HEK293 (cell line): ENCODE measurements at regions not wholly inside any gene's neighbourhood (a gene's known extent, or its start where the extent isn't known, plus 50 kb on each side); places are given as distances from the start of the nearest gene placed in this dataset.

ENCODE experiments used
- GFI1B ChIP-seq: fragments of 450-650 bp; formaldehyde crosslinking; IDR thresholded peaks from 2 replicates; pipeline ENCODE4 v1.5.1; 2016; ENCODE audit warnings: missing biosample characterization, missing genetic modification characterization
- GLI4 ChIP-seq: fragments of 450-650 bp; formaldehyde crosslinking; IDR thresholded peaks from 2 replicates; pipeline ENCODE4 v1.5.1; 2016; ENCODE audit warnings: missing biosample characterization, missing genetic modification characterization
- KLF16 ChIP-seq: fragments of 450-650 bp; formaldehyde crosslinking; IDR thresholded peaks from 2 replicates; pipeline ENCODE4 v1.5.1; 2017; ENCODE audit warnings: missing biosample characterization, missing genetic modification characterization
- RBAK ChIP-seq: fragments of 450-650 bp; formaldehyde crosslinking; IDR thresholded peaks from 2 replicates; pipeline ENCODE4 v1.5.1; 2016; ENCODE audit warnings: missing biosample characterization, missing genetic modification characterization
- REPIN1 ChIP-seq: fragments of 450-650 bp; formaldehyde crosslinking; IDR thresholded peaks from 2 replicates; pipeline ENCODE4 v1.5.1; 2017; ENCODE audit warnings: missing biosample characterization, missing genetic modification characterization, low read depth
- SCRT2 ChIP-seq: fragments of 450-650 bp; formaldehyde crosslinking; IDR thresholded peaks from 2 replicates; pipeline ENCODE4 v1.5.1; 2016; ENCODE audit warnings: missing biosample characterization, missing genetic modification characterization
- ZBTB17 ChIP-seq: fragments of 450-650 bp; formaldehyde crosslinking; IDR thresholded peaks from 2 replicates; pipeline ENCODE4 v1.5.1; 2016; ENCODE audit warnings: missing biosample characterization, missing genetic modification characterization
- ZNF155 ChIP-seq: fragments of 450-650 bp; formaldehyde crosslinking; IDR thresholded peaks from 2 replicates; pipeline ENCODE4 v1.5.1; 2016; ENCODE audit warnings: missing biosample characterization, missing genetic modification characterization
- ZNF157 ChIP-seq: fragments of 450-650 bp; formaldehyde crosslinking; IDR thresholded peaks from 2 replicates; pipeline ENCODE4 v1.5.1; 2016; ENCODE audit warnings: missing biosample characterization, missing genetic modification characterization
- ZNF174 ChIP-seq: fragments of 450-650 bp; formaldehyde crosslinking; IDR thresholded peaks from 2 replicates; pipeline ENCODE4 v1.5.0; 2017; ENCODE audit warnings: missing biosample characterization, mild to moderate bottlenecking, missing genetic modification characterization
- ZNF239 ChIP-seq: fragments of 450-650 bp; formaldehyde crosslinking; IDR thresholded peaks from 2 replicates; pipeline ENCODE4 v1.5.1; 2016; ENCODE audit warnings: missing biosample characterization, missing genetic modification characterization
- ZNF24 ChIP-seq: fragments of 450-650 bp; formaldehyde crosslinking; IDR thresholded peaks from 2 replicates; pipeline ENCODE4 v1.5.1; 2016; ENCODE audit warnings: missing biosample characterization, missing genetic modification characterization
- ZNF274 ChIP-seq, 2 experiments: fragments of 200-500 bp in 1 of 2; fragments of 450-650 bp in 1 of 2; sonication (Bioruptor generic) in 1 of 2; formaldehyde crosslinking in 1 of 2; IDR thresholded peaks; 2 replicates each; pipeline versions ENCODE4 v1.5.1 to v1.6.1; 2014 to 2016; ENCODE audit warnings: borderline replicate concordance in 1 of 2, inconsistent platforms in 1 of 2, low read length in 1 of 2, missing biosample characterization in 1 of 2, missing genetic modification characterization in 1 of 2
- ZNF324 ChIP-seq: fragments of 450-650 bp; formaldehyde crosslinking; IDR thresholded peaks from 2 replicates; pipeline ENCODE4 v1.5.1; 2016; ENCODE audit warnings: missing biosample characterization, missing genetic modification characterization
- ZNF341 ChIP-seq: fragments of 450-650 bp; formaldehyde crosslinking; IDR thresholded peaks from 2 replicates; pipeline ENCODE4; 2016; ENCODE audit warnings: low read depth, missing biosample characterization, missing genetic modification characterization
- ZNF350 ChIP-seq: fragments of 450-650 bp; formaldehyde crosslinking; IDR thresholded peaks from 2 replicates; pipeline ENCODE4 v1.5.0; 2017; ENCODE audit warnings: missing biosample characterization, mild to moderate bottlenecking, missing genetic modification characterization
- ZNF423 ChIP-seq: fragments of 450-650 bp; formaldehyde crosslinking; IDR thresholded peaks from 2 replicates; pipeline ENCODE4 v1.5.1; 2016; ENCODE audit warnings: missing biosample characterization, missing genetic modification characterization
- ZNF433 ChIP-seq: fragments of 450-650 bp; formaldehyde crosslinking; IDR thresholded peaks from 2 replicates; pipeline ENCODE4 v1.5.1; 2016; ENCODE audit warnings: missing biosample characterization, missing genetic modification characterization, low read depth
- ZNF48 ChIP-seq: fragments of 450-650 bp; formaldehyde crosslinking; IDR thresholded peaks from 2 replicates; pipeline ENCODE4 v1.5.1; 2016; ENCODE audit warnings: missing biosample characterization, missing genetic modification characterization
- ZNF514 ChIP-seq: fragments of 450-650 bp; formaldehyde crosslinking; IDR thresholded peaks from 2 replicates; pipeline ENCODE4 v1.5.1; 2016; ENCODE audit warnings: missing biosample characterization, missing genetic modification characterization
- ZNF530 ChIP-seq: fragments of 450-650 bp; formaldehyde crosslinking; IDR thresholded peaks from 2 replicates; pipeline ENCODE4 v1.5.1; 2016; ENCODE audit warnings: low read depth, missing biosample characterization, missing genetic modification characterization
- ZNF548 ChIP-seq: fragments of 450-650 bp; formaldehyde crosslinking; IDR thresholded peaks from 2 replicates; pipeline ENCODE4 v1.5.1; 2016; ENCODE audit warnings: missing biosample characterization, missing genetic modification characterization
- ZNF558 ChIP-seq: fragments of 450-650 bp; formaldehyde crosslinking; IDR thresholded peaks from 2 replicates; pipeline ENCODE4 v1.5.1; 2016; ENCODE audit warnings: missing biosample characterization, missing genetic modification characterization
- ZNF561 ChIP-seq: fragments of 450-650 bp; IDR thresholded peaks from 2 replicates; pipeline ENCODE4 v1.5.1; 2018; ENCODE audit warnings: missing biosample characterization, missing genetic modification characterization, borderline replicate concordance
- ZNF610 ChIP-seq: fragments of 450-650 bp; formaldehyde crosslinking; IDR thresholded peaks from 2 replicates; pipeline ENCODE4 v1.5.1; 2016; ENCODE audit warnings: missing biosample characterization, missing genetic modification characterization, borderline replicate concordance
- ZNF658 ChIP-seq: fragments of 450-650 bp; formaldehyde crosslinking; IDR thresholded peaks from 2 replicates; pipeline ENCODE4; 2016; ENCODE audit warnings: missing biosample characterization, missing genetic modification characterization
- ZNF707 ChIP-seq: fragments of 450-650 bp; formaldehyde crosslinking; IDR thresholded peaks from 2 replicates; pipeline ENCODE4 v1.5.1; 2016; ENCODE audit warnings: missing biosample characterization, missing genetic modification characterization
- ZNF747 ChIP-seq: fragments of 450-650 bp; formaldehyde crosslinking; IDR thresholded peaks from 2 replicates; pipeline ENCODE4 v1.5.1; 2016; ENCODE audit warnings: missing biosample characterization, missing genetic modification characterization
- ZNF768 ChIP-seq: fragments of 450-650 bp; formaldehyde crosslinking; IDR thresholded peaks from 2 replicates; pipeline ENCODE4 v1.5.1; 2018; ENCODE audit warnings: missing biosample characterization, mild to moderate bottlenecking, missing genetic modification characterization
- ZSCAN16 ChIP-seq: fragments of 450-650 bp; formaldehyde crosslinking; IDR thresholded peaks from 2 replicates; pipeline ENCODE4 v1.5.1; 2016; ENCODE audit warnings: missing biosample characterization, missing genetic modification characterization
- TF ChIP-seq, protein P1 (sequence below): fragments of 450-650 bp; formaldehyde crosslinking; IDR thresholded peaks from 2 replicates; pipeline ENCODE4 v1.5.1; 2017; ENCODE audit warnings: missing biosample characterization, missing genetic modification characterization
- TF ChIP-seq, protein P2 (sequence below): fragments of 450-650 bp; formaldehyde crosslinking; IDR thresholded peaks from 2 replicates; pipeline ENCODE4 v1.5.1; 2016; ENCODE audit warnings: missing biosample characterization, missing genetic modification characterization, low read depth
- TF ChIP-seq, protein P3 (sequence below): fragments of 450-650 bp; formaldehyde crosslinking; IDR thresholded peaks from 2 replicates; pipeline ENCODE4 v1.5.1; 2016; ENCODE audit warnings: missing biosample characterization, missing genetic modification characterization, borderline replicate concordance
- TF ChIP-seq, protein P4 (sequence below): fragments of 450-650 bp; IDR thresholded peaks from 2 replicates; pipeline ENCODE4 v1.5.1; 2018; ENCODE audit warnings: missing biosample characterization, missing genetic modification characterization

DNA sequence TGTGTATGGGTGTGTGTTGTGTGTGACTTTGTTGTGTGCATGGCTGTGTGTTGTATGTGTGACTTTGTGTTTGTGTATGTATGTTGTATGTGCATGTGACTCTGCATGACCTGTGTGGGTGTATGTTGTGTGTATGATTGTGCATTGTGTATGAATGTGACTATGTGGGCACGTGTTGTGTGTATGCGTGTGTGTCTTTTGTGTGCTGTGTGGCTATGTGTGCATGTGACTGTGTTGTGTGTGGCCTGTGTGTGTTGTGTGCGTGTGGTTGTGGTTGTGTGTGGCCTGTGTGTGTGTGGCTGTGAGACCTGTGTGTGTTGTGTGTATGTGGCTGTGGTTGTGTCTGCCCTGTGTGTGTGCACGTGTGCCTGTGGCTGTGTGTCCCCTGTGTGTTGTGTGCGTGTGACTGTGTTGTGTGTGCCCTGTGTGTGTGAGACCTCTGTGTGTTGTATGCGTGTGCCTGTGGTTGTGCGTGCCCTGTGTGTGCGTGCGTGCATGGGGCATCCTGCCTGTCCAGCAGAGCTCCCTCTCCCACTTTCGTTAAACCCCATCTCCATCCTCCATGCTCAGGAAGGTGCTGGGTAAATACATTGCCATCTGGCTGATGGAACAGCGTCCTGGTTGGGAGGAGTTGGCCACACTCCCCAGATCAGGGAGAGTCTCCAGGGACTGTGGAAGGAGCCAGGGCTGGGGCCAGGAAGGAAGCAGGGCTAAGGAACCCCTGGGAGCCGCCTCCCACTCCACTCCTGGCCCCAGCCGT, 90.1 kb upstream of the GSE1 start (continued):
- TF ChIP-seq, protein P1, sequence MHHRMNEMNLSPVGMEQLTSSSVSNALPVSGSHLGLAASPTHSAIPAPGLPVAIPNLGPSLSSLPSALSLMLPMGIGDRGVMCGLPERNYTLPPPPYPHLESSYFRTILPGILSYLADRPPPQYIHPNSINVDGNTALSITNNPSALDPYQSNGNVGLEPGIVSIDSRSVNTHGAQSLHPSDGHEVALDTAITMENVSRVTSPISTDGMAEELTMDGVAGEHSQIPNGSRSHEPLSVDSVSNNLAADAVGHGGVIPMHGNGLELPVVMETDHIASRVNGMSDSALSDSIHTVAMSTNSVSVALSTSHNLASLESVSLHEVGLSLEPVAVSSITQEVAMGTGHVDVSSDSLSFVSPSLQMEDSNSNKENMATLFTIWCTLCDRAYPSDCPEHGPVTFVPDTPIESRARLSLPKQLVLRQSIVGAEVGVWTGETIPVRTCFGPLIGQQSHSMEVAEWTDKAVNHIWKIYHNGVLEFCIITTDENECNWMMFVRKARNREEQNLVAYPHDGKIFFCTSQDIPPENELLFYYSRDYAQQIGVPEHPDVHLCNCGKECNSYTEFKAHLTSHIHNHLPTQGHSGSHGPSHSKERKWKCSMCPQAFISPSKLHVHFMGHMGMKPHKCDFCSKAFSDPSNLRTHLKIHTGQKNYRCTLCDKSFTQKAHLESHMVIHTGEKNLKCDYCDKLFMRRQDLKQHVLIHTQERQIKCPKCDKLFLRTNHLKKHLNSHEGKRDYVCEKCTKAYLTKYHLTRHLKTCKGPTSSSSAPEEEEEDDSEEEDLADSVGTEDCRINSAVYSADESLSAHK (tag by site-specific recombination), result no peak
- TF ChIP-seq, protein P2, sequence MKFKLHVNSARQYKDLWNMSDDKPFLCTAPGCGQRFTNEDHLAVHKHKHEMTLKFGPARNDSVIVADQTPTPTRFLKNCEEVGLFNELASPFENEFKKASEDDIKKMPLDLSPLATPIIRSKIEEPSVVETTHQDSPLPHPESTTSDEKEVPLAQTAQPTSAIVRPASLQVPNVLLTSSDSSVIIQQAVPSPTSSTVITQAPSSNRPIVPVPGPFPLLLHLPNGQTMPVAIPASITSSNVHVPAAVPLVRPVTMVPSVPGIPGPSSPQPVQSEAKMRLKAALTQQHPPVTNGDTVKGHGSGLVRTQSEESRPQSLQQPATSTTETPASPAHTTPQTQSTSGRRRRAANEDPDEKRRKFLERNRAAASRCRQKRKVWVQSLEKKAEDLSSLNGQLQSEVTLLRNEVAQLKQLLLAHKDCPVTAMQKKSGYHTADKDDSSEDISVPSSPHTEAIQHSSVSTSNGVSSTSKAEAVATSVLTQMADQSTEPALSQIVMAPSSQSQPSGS (tag by site-specific recombination), result no peak
- TF ChIP-seq ZNF274 (IDR thresholded peaks at IDR 0.05; ENCODE audit: low read length) (no peak), ZNF274 (tag by site-specific recombination; IDR thresholded peaks at IDR 0.05; ENCODE audit: borderline replicate concordance) (peak; percentile 37; the same call in 1 of the 2 replicates), ZNF658 (tag by site-specific recombination) (no peak; the same call in 1 of the 2 replicates), RBAK (tag by site-specific recombination) (no peak), ZNF514 (tag by site-specific recombination) (no peak), ZNF423 (tag by site-specific recombination) (no peak), GLI4 (tag by site-specific recombination) (no peak), ZNF24 (tag by site-specific recombination) (no peak), ZNF341 (tag by site-specific recombination) (peak; percentile 98), ZNF324 (tag by site-specific recombination) (no peak), ZNF558 (tag by site-specific recombination) (no peak), ZNF610 (tag by site-specific recombination) (no peak), ZNF174 (tag by site-specific recombination) (no peak), ZNF747 (tag by site-specific recombination) (no peak), ZNF157 (tag by site-specific recombination) (peak; percentile 60; the same call in 1 of the 2 replicates), KLF16 (tag by site-specific recombination) (no peak), ZNF239 (tag by site-specific recombination) (peak; percentile 80; the same call in 1 of the 2 replicates), ZNF768 (tag by site-specific recombination) (no peak), SCRT2 (tag by site-specific recombination) (no peak), ZNF433 (no peak), ZNF530 (tag by site-specific recombination) (no peak), ZNF561 (tag by site-specific recombination) (no peak), ZNF548 (tag by site-specific recombination) (no peak), ZSCAN16 (tag by site-specific recombination) (no peak; the same call in 1 of the 2 replicates), ZNF155 (peak; percentile 76; the same call in 1 of the 2 replicates), GFI1B (tag by site-specific recombination) (no peak; the same call in 1 of the 2 replicates), ZNF350 (tag by site-specific recombination) (no peak), REPIN1 (0 out of 2 replicates have a peak, but pooled peaks have one; percentile 81), ZNF48 (tag by site-specific recombination) (no peak), ZNF707 (tag by site-specific recombination) (0 out of 2 replicates have a peak, but pooled peaks have one; percentile 55), ZBTB17 (tag by site-specific recombination) (no peak; the same call in none of the 2 replicates)
- TF ChIP-seq, protein P3, sequence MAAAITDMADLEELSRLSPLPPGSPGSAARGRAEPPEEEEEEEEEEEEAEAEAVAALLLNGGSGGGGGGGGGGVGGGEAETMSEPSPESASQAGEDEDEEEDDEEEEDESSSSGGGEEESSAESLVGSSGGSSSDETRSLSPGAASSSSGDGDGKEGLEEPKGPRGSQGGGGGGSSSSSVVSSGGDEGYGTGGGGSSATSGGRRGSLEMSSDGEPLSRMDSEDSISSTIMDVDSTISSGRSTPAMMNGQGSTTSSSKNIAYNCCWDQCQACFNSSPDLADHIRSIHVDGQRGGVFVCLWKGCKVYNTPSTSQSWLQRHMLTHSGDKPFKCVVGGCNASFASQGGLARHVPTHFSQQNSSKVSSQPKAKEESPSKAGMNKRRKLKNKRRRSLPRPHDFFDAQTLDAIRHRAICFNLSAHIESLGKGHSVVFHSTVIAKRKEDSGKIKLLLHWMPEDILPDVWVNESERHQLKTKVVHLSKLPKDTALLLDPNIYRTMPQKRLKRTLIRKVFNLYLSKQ, result no peak
- TF ChIP-seq, protein P4, sequence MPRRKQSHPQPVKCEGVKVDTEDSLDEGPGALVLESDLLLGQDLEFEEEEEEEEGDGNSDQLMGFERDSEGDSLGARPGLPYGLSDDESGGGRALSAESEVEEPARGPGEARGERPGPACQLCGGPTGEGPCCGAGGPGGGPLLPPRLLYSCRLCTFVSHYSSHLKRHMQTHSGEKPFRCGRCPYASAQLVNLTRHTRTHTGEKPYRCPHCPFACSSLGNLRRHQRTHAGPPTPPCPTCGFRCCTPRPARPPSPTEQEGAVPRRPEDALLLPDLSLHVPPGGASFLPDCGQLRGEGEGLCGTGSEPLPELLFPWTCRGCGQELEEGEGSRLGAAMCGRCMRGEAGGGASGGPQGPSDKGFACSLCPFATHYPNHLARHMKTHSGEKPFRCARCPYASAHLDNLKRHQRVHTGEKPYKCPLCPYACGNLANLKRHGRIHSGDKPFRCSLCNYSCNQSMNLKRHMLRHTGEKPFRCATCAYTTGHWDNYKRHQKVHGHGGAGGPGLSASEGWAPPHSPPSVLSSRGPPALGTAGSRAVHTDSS, result no peak
